Spleen (tissue), 11 donors: ENCODE measurements at regions not wholly inside any gene's neighbourhood (a gene's known extent, or its start where the extent isn't known, plus 50 kb on each side); places are given as distances from the start of the nearest gene placed in this dataset.

Experiments used
- DNase-seq: peaks from one replicate; pipeline ENCODE4 v3.0.0-alpha.2; 2020
- H3K27ac ChIP-seq, 8 donors: fragments of 200-600 bp; sonication (generic) in 7 of 8; 1 replicate in 4 of 8; 2 replicates in 4 of 8; pipeline versions ENCODE4 v1.5.0 to v1.8.0; 2016 to 2021; ENCODE audit warnings: inconsistent platforms in 4 of 8, mild to moderate bottlenecking in 4 of 8, moderate library complexity in 1 of 8
- H3K27me3 ChIP-seq, 7 donors: fragments of 200-600 bp; sonication (generic) in 6 of 7; replicated peaks in 1 of 7; 1 replicate in 4 of 7; 2 replicates in 3 of 7; pipeline versions ENCODE4 v1.5.0 to v1.8.0; 2016 to 2021; ENCODE audit warnings: inconsistent platforms in 3 of 7, mild to moderate bottlenecking in 1 of 7
- H3K36me3 ChIP-seq, 6 donors: fragments of 200-600 bp; sonication (generic) in 5 of 6; 1 replicate in 4 of 6; 2 replicates in 2 of 6; pipeline versions ENCODE4 v1.5.0 to v1.8.0; 2016 to 2021; ENCODE audit warnings: inconsistent platforms in 2 of 6
- H3K4me1 ChIP-seq, 6 donors: fragments of 200-600 bp; sonication (generic) in 5 of 6; 1 replicate in 3 of 6; 2 replicates in 3 of 6; pipeline versions ENCODE4 v1.5.0 to v1.8.0; 2016 to 2021; ENCODE audit warnings: inconsistent platforms in 3 of 6
- H3K4me3 ChIP-seq, 8 donors: fragments of 200-600 bp; sonication (generic) in 7 of 8; 1 replicate in 4 of 8; 2 replicates in 4 of 8; pipeline versions ENCODE4 v1.5.0 to v1.8.0; 2016 to 2021; ENCODE audit warnings: inconsistent platforms in 4 of 8, mild to moderate bottlenecking in 4 of 8, moderate library complexity in 2 of 8
- H3K9me3 ChIP-seq, 8 donors: fragments of 200-600 bp; sonication (generic) in 7 of 8; 1 replicate in 4 of 8; 2 replicates in 4 of 8; pipeline versions ENCODE4 v1.5.0 to v1.8.0; 2016 to 2021; ENCODE audit warnings: inconsistent platforms in 4 of 8
- POLR2A ChIP-seq, 3 donors: fragments of 450-650 bp; IDR thresholded peaks; one replicate each; pipeline ENCODE4 v1.5.1; 2017; ENCODE audit warnings: antibody characterized with exemption in 3 of 3, mild to moderate bottlenecking in 1 of 3
- POLR2AphosphoS5 ChIP-seq, 3 donors: sonication (generic); formaldehyde crosslinking; IDR thresholded peaks; one replicate each; pipeline ENCODE4 v1.5.1; 2017; ENCODE audit warnings: antibody characterized with exemption in 3 of 3
- WGBS, 5 donors: extraction: QIAGEN DNeasy Blood & Tissue Kit in 3 of 5; methylation state at CpG; one replicate each; pipeline versions ENCODE4 v1.1.5 to v1.1.7; 2013 to 2018; 5-methylcytosine and 5-hydroxymethylcytosine counted together
- intact Hi-C: fragments of 100-400 bp; cut with DNase I; formaldehyde crosslinking; loops from one replicate; pipeline ENCODE4 v1.15.0; 2023; ENCODE audit warnings: low total_unique reads
- TF ChIP-seq, protein P1 (sequence below), 11 experiments: fragments of 200-600 bp in 7 of 11; fragments of 450-650 bp in 4 of 11; sonication (generic) in 4 of 11; IDR thresholded peaks in 8 of 11; conservative IDR thresholded peaks in 3 of 11; 1 replicate in 7 of 11; 2 replicates in 4 of 11; pipeline versions ENCODE4 v1.4.0 to v1.8.0; 2016 to 2021; ENCODE audit warnings: antibody characterized with exemption in 11 of 11, inconsistent platforms in 4 of 11, mild to moderate bottlenecking in 1 of 11
- donor health status: healthy with polysubstance abuse.
- donor health status: DM: no; HTN: no; CAD: no; lungs with moderate emphysema.
- donor health status: DM: no; HTN: no; CAD: no.
- donor health status: Bipolar disorder and iron deficiency.
- donor health status: healthy.
- donor health status: DM: no; HTN: no; CAD: no.
- donor health status: DM: yes; HTN: yes; CAD: no.

- peak; percentile 47 for DNase-seq
- WGBS, 5 donors = 75 to 82% (median 75%) methylated on average over 5 of the region's 5 CpGs
- no peak overlapping the region for H3K4me3 ChIP-seq
- H3K9me3 ChIP-seq = no peaks in the 10 kb centered on the region
- TF ChIP-seq POLR2A (IDR thresholded peaks at IDR 0.05) = no peak
- no peak for TF ChIP-seq POLR2AphosphoS5 (IDR thresholded peaks at IDR 0.05)
- TF ChIP-seq, protein P1, sequence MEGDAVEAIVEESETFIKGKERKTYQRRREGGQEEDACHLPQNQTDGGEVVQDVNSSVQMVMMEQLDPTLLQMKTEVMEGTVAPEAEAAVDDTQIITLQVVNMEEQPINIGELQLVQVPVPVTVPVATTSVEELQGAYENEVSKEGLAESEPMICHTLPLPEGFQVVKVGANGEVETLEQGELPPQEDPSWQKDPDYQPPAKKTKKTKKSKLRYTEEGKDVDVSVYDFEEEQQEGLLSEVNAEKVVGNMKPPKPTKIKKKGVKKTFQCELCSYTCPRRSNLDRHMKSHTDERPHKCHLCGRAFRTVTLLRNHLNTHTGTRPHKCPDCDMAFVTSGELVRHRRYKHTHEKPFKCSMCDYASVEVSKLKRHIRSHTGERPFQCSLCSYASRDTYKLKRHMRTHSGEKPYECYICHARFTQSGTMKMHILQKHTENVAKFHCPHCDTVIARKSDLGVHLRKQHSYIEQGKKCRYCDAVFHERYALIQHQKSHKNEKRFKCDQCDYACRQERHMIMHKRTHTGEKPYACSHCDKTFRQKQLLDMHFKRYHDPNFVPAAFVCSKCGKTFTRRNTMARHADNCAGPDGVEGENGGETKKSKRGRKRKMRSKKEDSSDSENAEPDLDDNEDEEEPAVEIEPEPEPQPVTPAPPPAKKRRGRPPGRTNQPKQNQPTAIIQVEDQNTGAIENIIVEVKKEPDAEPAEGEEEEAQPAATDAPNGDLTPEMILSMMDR (IDR thresholded peaks at IDR 0.05 in 8 of 11, conservative IDR thresholded peaks at IDR 0.05 in 3 of 11) = no peak
- intact Hi-C loops = no loop called here
- H3K27ac ChIP-seq = no peak overlapping the region
- H3K36me3 ChIP-seq = no peaks in the 10 kb centered on the region
- H3K27me3 ChIP-seq = peaks cover 0 to 44% (median 2%) of the 10 kb centered on the region in 7 donors
- H3K4me1 ChIP-seq = no peaks in the 10 kb centered on the region
Observed at GRCh38 chr1:36628804-36629203, 146.1 kb upstream of the CSF3R start.

- intact Hi-C loops = no loop called here
- DNase-seq = no peak
- H3K36me3 ChIP-seq = no peaks in the 10 kb centered on the region
- no peak overlapping the region for H3K4me3 ChIP-seq
- peaks cover 0 to 53% (median 3%) of the 10 kb centered on the region in 7 donors for H3K27me3 ChIP-seq
- no peak overlapping the region for H3K27ac ChIP-seq
- H3K4me1 ChIP-seq = no peaks in the 10 kb centered on the region
- peaks cover 0 to 2% (median 0%) of the 10 kb centered on the region in 8 donors for H3K9me3 ChIP-seq
- TF ChIP-seq, protein P1 (IDR thresholded peaks at IDR 0.05 in 8 of 11, conservative IDR thresholded peaks at IDR 0.05 in 3 of 11) = no peak
- TF ChIP-seq POLR2AphosphoS5 (IDR thresholded peaks at IDR 0.05) = no peak
- TF ChIP-seq POLR2A (IDR thresholded peaks at IDR 0.05) = no peak
Observed at GRCh38 chr1:36626435-36626834, 143.7 kb upstream of the CSF3R start.

DNA sequence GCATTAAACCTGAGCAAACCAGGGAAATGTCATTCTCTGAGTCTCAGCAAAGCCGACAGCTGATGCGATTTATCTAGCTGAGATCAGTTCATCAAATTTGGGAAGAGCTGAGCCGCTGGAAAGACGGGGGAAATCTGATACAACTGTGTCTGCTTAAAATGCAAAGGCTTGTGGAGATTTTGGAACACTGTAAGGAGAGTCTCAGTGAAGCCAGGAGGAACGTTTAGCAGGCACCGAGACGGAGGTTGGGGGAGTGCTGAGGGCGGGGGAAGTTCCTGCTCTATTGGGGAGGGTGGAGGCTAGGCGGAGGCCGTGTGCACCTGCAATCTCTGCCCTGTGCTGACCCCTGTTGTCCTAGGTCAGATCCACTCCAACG is 143.2 kb upstream of the CSF3R start:
- DNase-seq = no peak
- peaks cover 0 to 7% (median under 1%) of the 10 kb centered on the region in 8 donors for H3K9me3 ChIP-seq
- no peaks in the 10 kb centered on the region for H3K4me1 ChIP-seq
- no peaks in the 10 kb centered on the region for H3K36me3 ChIP-seq
- no peak overlapping the region for H3K4me3 ChIP-seq
- H3K27ac ChIP-seq = no peak overlapping the region
- peaks cover 0 to 53% (median 3%) of the 10 kb centered on the region in 7 donors for H3K27me3 ChIP-seq
- intact Hi-C loops = no loop called here
- no peak for TF ChIP-seq POLR2AphosphoS5 (IDR thresholded peaks at IDR 0.05)
- TF ChIP-seq, protein P1 (IDR thresholded peaks at IDR 0.05 in 8 of 11, conservative IDR thresholded peaks at IDR 0.05 in 3 of 11) = no peak
- no peak for TF ChIP-seq POLR2A (IDR thresholded peaks at IDR 0.05)
- 51 to 71% (median 58%) methylated on average over 11 of the region's 11 CpGs for WGBS, 5 donors

DNA sequence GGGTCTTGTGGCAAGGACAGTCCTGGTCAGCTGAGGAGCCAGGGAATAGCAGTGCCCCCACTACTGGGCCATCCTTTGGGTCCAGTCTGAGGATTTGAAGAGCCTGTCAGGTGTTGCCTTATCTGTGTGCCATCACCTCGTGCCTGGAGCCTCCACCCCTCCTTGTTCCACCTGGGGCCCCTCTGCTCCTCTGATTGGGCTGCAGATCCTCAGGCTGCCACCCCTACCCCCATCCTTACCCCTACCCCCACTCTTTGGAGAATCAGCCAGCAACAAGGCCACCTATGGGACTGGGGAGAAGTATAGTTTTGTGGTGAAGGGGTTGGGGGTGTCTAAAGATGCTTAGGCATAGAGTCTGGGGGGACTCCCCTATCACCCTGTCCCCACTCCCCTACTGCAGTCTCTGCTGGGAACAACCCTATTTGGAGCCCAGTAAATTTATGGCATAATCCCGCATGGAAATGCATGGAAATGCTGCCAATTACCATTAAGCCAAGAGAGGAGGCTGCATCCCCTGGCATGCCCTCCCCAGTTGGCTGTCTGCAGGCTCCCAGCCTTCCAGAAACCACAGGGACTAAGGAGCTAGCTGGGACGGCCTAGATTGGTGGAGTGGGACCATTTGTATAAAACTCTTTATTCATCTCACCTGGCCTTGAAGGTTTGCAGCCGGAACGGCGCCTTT is 142.7 kb upstream of the CSF3R start:
- DNase-seq = no peak
- TF ChIP-seq, protein P1 (IDR thresholded peaks at IDR 0.05 in 8 of 11, conservative IDR thresholded peaks at IDR 0.05 in 3 of 11) = no peak
- TF ChIP-seq POLR2A (IDR thresholded peaks at IDR 0.05) (no peak), POLR2AphosphoS5 (IDR thresholded peaks at IDR 0.05) (no peak)
- Histone ChIP-seq H3K9me3 (peaks cover 0 to 8% (median 2%) of the 10 kb centered on the region in 8 donors), H3K36me3 (no peaks in the 10 kb centered on the region), H3K4me3 (no peak overlapping the region), H3K27ac (no peak overlapping the region), H3K27me3 (peaks cover 0 to 53% (median 3%) of the 10 kb centered on the region in 7 donors), H3K4me1 (no peaks in the 10 kb centered on the region)
- intact Hi-C loops = no loop called here
- WGBS, 5 donors = 59 to 72% (median 71%) methylated on average over 6 of the region's 6 CpGs
